T-helper 2 cell treated with Interferon-gamma antibody and Interleukin-4, amounts not matched to agents 100 ng/mL and 5 ng/mL, for 36 hours (primary cell): ENCODE measurements at regions not wholly inside any gene's neighbourhood (a gene's known extent, or its start where the extent isn't known, plus 50 kb on each side); places are given as distances from the start of the nearest gene placed in this dataset.
"Not testable (repeated sequence)": the region's sequence is repeated elsewhere in the genome, so short reads cannot be mapped to it uniquely, and the experiment has no call there.

Experiments
- intact Hi-C: fragments of 100-400 bp; cut with micrococcal nuclease; formaldehyde crosslinking; loops from one replicate; pipeline ENCODE4 v1.15.1; 2023

GRCh38 chr13:71218960-71219359, 648.0 kb downstream of the DACH1 start:
- intact Hi-C loops = no loop called here

- intact Hi-C loops = no loop called here
Measured at GRCh38 chr13:71217827-71218226, 649.2 kb downstream of the DACH1 start.

- intact Hi-C loops = no loop called here
Measured at GRCh38 chr13:71214821-71215220, 652.2 kb downstream of the DACH1 start.

GRCh38 chr13:71214357-71214756, 652.6 kb downstream of the DACH1 start:
- intact Hi-C loops = no loop called here

- intact Hi-C loops = no loop called here
Measured at GRCh38 chr13:71213252-71213821, 653.7 kb downstream of the DACH1 start.

GRCh38 chr13:71210861-71211260, 656.1 kb downstream of the DACH1 start:
- intact Hi-C loops = no loop called here

- intact Hi-C loops = no loop called here
Measured at GRCh38 chr13:71209217-71209616, 657.8 kb downstream of the DACH1 start.

- intact Hi-C loops = not testable (repeated sequence)
Measured at GRCh38 chr13:71184583-71184982, 682.4 kb downstream of the DACH1 start.

- intact Hi-C loops = not testable (repeated sequence)
Measured at GRCh38 chr13:71183352-71183751, 683.7 kb downstream of the DACH1 start.

GRCh38 chr13:71171740-71172139, 695.3 kb downstream of the DACH1 start:
- intact Hi-C loops = no loop called here

- intact Hi-C loops = no loop called here
Measured at GRCh38 chr13:71169180-71169579, 697.8 kb downstream of the DACH1 start.

- intact Hi-C loops = no loop called here
Measured at GRCh38 chr13:71156550-71156949, 710.5 kb downstream of the DACH1 start.

- intact Hi-C loops = no loop called here
Measured at GRCh38 chr13:71149498-71150363, 717.3 kb downstream of the DACH1 start.

GRCh38 chr13:71149046-71149445, 718.0 kb downstream of the DACH1 start:
- intact Hi-C loops = no loop called here

- intact Hi-C loops = no loop called here
Measured at GRCh38 chr13:71148396-71148795, 718.6 kb downstream of the DACH1 start.

- intact Hi-C loops = no loop called here
Measured at GRCh38 chr13:71144883-71145282, 722.1 kb downstream of the DACH1 start.

- intact Hi-C loops = no loop called here
Measured at GRCh38 chr13:71137101-71137500, 729.9 kb downstream of the DACH1 start.

GRCh38 chr13:71124230-71124629, 742.8 kb downstream of the DACH1 start:
- intact Hi-C loops = no loop called here

- intact Hi-C loops = no loop called here
Measured at GRCh38 chr13:71118779-71119364, 748.1 kb downstream of the DACH1 start.

GRCh38 chr13:71117920-71118319, 749.1 kb downstream of the DACH1 start:
- intact Hi-C loops = no loop called here

GRCh38 chr13:71115301-71115700, 751.7 kb downstream of the DACH1 start:
- intact Hi-C loops = no loop called here

GRCh38 chr13:71096421-71096820, 770.6 kb downstream of the DACH1 start:
- intact Hi-C loops = no loop called here

- intact Hi-C loops = no loop called here
Measured at GRCh38 chr13:71090990-71091389, 776.0 kb downstream of the DACH1 start.
